DND-41 (cell line): ENCODE measurements at regions not wholly inside any gene's neighbourhood (a gene's known extent, or its start where the extent isn't known, plus 50 kb on each side); places are given as distances from the start of the nearest gene placed in this dataset.
"Not testable (repeated sequence)": the region's sequence is repeated elsewhere in the genome, so short reads cannot be mapped to it uniquely, and the experiment has no call there.

ENCODE experiments used
- ATAC-seq: fragments of 200-7000 bp; cut with Tn5 transposase; 3 replicates; pipeline ENCODE4 v1.9.1; 2021; ENCODE audit warnings: low read depth; ENCODE audit not compliant: insufficient read depth
- DNase-seq: peaks from one replicate; pipeline ENCODE4 v3.0.0-alpha.2; 2020
- H2AFZ ChIP-seq: 2 replicates; pipeline ENCODE4 v1.6.0; 2012; ENCODE audit warnings: low read depth, low read length
- H3K27ac ChIP-seq: 2 replicates; pipeline ENCODE4 v1.5.1; 2012; ENCODE audit warnings: low read length, inconsistent platforms
- H3K27me3 ChIP-seq: fragments of 200-600 bp; sonication (generic); 2 replicates; pipeline ENCODE4 v1.6.0; 2012; ENCODE audit warnings: low read length, mild to moderate bottlenecking, inconsistent platforms; ENCODE audit not compliant: insufficient read depth, poor library complexity
- H3K36me3 ChIP-seq: 2 replicates; pipeline ENCODE4 v1.5.1; 2012; ENCODE audit warnings: low read length, inconsistent platforms; ENCODE audit not compliant: insufficient read depth
- H3K4me1 ChIP-seq: 2 replicates; pipeline ENCODE4 v1.5.1; 2012; ENCODE audit warnings: mild to moderate bottlenecking, low read length; ENCODE audit not compliant: insufficient read depth
- H3K4me2 ChIP-seq: 2 replicates; pipeline ENCODE4 v1.6.0; 2012; ENCODE audit warnings: mild to moderate bottlenecking, moderate library complexity, low read length, inconsistent platforms; ENCODE audit not compliant: insufficient read depth
- H3K4me3 ChIP-seq, 2 experiments: fragments of 200-600 bp in 1 of 2; shearing (Covaris generic) in 1 of 2; 2 replicates each; pipeline ENCODE4 v1.5.1; 2012 to 2016; ENCODE audit warnings: inconsistent platforms in 2 of 2, low read length in 2 of 2, mild to moderate bottlenecking in 2 of 2, low read depth in 1 of 2, moderate library complexity in 1 of 2
- H3K79me2 ChIP-seq: 2 replicates; pipeline ENCODE4 v1.6.0; 2012; ENCODE audit warnings: low read length, inconsistent platforms; ENCODE audit not compliant: insufficient read depth
- H3K9ac ChIP-seq: 2 replicates; pipeline ENCODE4 v1.6.0; 2012; ENCODE audit warnings: low read depth, mild to moderate bottlenecking, inconsistent platforms, low read length, moderate library complexity
- H3K9me3 ChIP-seq: 2 replicates; pipeline ENCODE4 v1.5.1; 2012; ENCODE audit warnings: low read length, moderate library complexity, mild to moderate bottlenecking, inconsistent platforms; ENCODE audit not compliant: insufficient read depth, severe bottlenecking
- H4K20me1 ChIP-seq: 2 replicates; pipeline ENCODE4 v1.6.0; 2012; ENCODE audit warnings: low read length; ENCODE audit not compliant: insufficient read depth
- CTCF ChIP-seq: IDR thresholded peaks from 2 replicates; pipeline ENCODE4 v1.5.1; 2012; ENCODE audit warnings: borderline replicate concordance, low read length, moderate library complexity, mild to moderate bottlenecking; ENCODE audit not compliant: poor library complexity, severe bottlenecking; ENCODE audit errors: extremely low read depth
- EZH2 ChIP-seq: IDR thresholded peaks from 3 replicates; pipeline ENCODE4 v1.6.1; 2012; ENCODE audit warnings: borderline replicate concordance, low read depth, mild to moderate bottlenecking, moderate library complexity, low read length, inconsistent platforms; ENCODE audit not compliant: severe bottlenecking

- no peak for ATAC-seq
- no peak for DNase-seq
- H3K27me3 ChIP-seq, result no peaks in the 10 kb centered on the region
- H3K9ac ChIP-seq, result no peak overlapping the region
- no peak overlapping the region for H3K4me3 ChIP-seq
- H4K20me1 ChIP-seq, result no peaks in the 10 kb centered on the region
- no peak overlapping the region for H3K4me2 ChIP-seq
- no peak overlapping the region for H2AFZ ChIP-seq
- no peaks in the 10 kb centered on the region for H3K79me2 ChIP-seq
- H3K4me1 ChIP-seq, result no peaks in the 10 kb centered on the region
- H3K27ac ChIP-seq, result no peak overlapping the region
- no peaks in the 10 kb centered on the region for H3K9me3 ChIP-seq
- TF ChIP-seq EZH2 (no peak), CTCF (peak; percentile 14)
- no peaks in the 10 kb centered on the region for H3K36me3 ChIP-seq
Observed at GRCh38 chr15:53811530-53811929, 52.1 kb upstream of the WDR72 start.

- H3K4me1 ChIP-seq, H3K4me3 ChIP-seq, H2AFZ ChIP-seq, ATAC-seq, H3K36me3 ChIP-seq, H3K79me2 ChIP-seq, H3K9ac ChIP-seq, H3K27me3 ChIP-seq, DNase-seq, H3K4me2 ChIP-seq, H3K27ac ChIP-seq, H4K20me1 ChIP-seq, H3K9me3 ChIP-seq: not testable (repeated sequence)
Observed at GRCh38 chr15:53810306-53810705, 50.8 kb upstream of the WDR72 start.
